HepG2 (cell line): ENCODE measurements at regions not wholly inside any gene's neighbourhood (a gene's known extent, or its start where the extent isn't known, plus 50 kb on each side); places are given as distances from the start of the nearest gene placed in this dataset.
"Not testable (repeated sequence)": the region's sequence is repeated elsewhere in the genome, so short reads cannot be mapped to it uniquely, and the experiment has no call there.

Experiments
- ATAC-seq: fragments of 200-7000 bp; cut with Tn5 transposase; 3 replicates; pipeline ENCODE4 v1.9.1; 2020; ENCODE audit warnings: mild to moderate bottlenecking, moderate library complexity
- BruUV-seq: library from RNA; stranded (reverse); fragments of 400-500 nt; replicated peaks from 2 replicates; lab custom pipeline; 2021; lab: Mats Ljungman, UMichigan
- CTCF ChIA-PET: fragments of 300-600 bp; formaldehyde crosslinking; extraction: SDS; loops from one replicate; lab custom pipeline; 2021; ENCODE audit warnings: low total read pairs, inconsistent platforms, low intra/inter-chr PET ratio; lab: Yijun Ruan, JAX
- POLR2A ChIA-PET: fragments of 350-600 bp; sonication (Branson Sonifier 250); formaldehyde crosslinking; loops from one replicate; lab custom pipeline; 2020; ENCODE audit warnings: antibody characterized with exemption, inconsistent platforms; lab: Yijun Ruan, JAX
- DNase-seq: peaks from one replicate; pipeline ENCODE4 v3.0.0-alpha.2; 2015; ENCODE audit warnings: low spot score
- FAIRE-seq: peaks from 3 replicates; lab custom pipeline; 2011; peaks lifted over from hg19 to GRCh38; lab: Jason Lieb, UNC
- H2AFZ ChIP-seq: one replicate; pipeline ENCODE4 v1.6.1; 2011; ENCODE audit warnings: low read length, inconsistent platforms
- H3K27ac ChIP-seq: fragments of 300-600 bp; 3 replicates; pipeline ENCODE4 v1.8.0; 2011; ENCODE audit warnings: mixed run types, mild to moderate bottlenecking, mixed read lengths, low read length, inconsistent platforms; ENCODE audit not compliant: insufficient read depth; ENCODE audit errors: extremely low read length
- H3K27me3 ChIP-seq, 2 experiments: fragments of 200-600 bp in 1 of 2; 2 replicates in 1 of 2; 3 replicates in 1 of 2; pipeline versions ENCODE4 v1.6.0 to v1.8.0; 2011; ENCODE audit warnings: low read length in 2 of 2, mild to moderate bottlenecking in 2 of 2, moderate library complexity in 2 of 2, inconsistent platforms in 1 of 2; ENCODE audit not compliant: insufficient read depth in 2 of 2, control insufficient read depth in 1 of 2
- H3K36me3 ChIP-seq, 2 experiments: fragments of 200-600 bp in 1 of 2; replicated peaks in 1 of 2; 2 replicates in 1 of 2; 3 replicates in 1 of 2; pipeline versions ENCODE4 v1.5.1 to v1.8.0; 2011; ENCODE audit warnings: low read length in 2 of 2, inconsistent platforms in 1 of 2; ENCODE audit not compliant: insufficient read depth in 2 of 2, control insufficient read depth in 1 of 2
- H3K4me1 ChIP-seq: 2 replicates; pipeline ENCODE4 v1.5.1; 2012; ENCODE audit warnings: low read length, inconsistent platforms; ENCODE audit not compliant: insufficient read depth
- H3K4me2 ChIP-seq: 2 replicates; pipeline ENCODE4 v1.6.0; 2011; ENCODE audit warnings: low read depth, low read length, inconsistent platforms
- H3K4me3 ChIP-seq, 3 experiments: fragments of 200-600 bp in 1 of 3; sonication (generic), shearing (Covaris generic) in 1 of 3; replicated peaks in 1 of 3; 2 replicates each; pipeline ENCODE4 v1.5.1; 2011 to 2016; ENCODE audit warnings: low read length in 3 of 3, inconsistent platforms in 2 of 3, low read depth in 2 of 3, mild to moderate bottlenecking in 2 of 3, control low read depth in 1 of 3, mixed read lengths in 1 of 3; ENCODE audit not compliant: insufficient read depth in 1 of 3
- H3K79me2 ChIP-seq: one replicate; pipeline ENCODE4 v1.6.1; 2011; ENCODE audit warnings: low read length, inconsistent platforms; ENCODE audit not compliant: insufficient read depth
- H3K9ac ChIP-seq: 2 replicates; pipeline ENCODE4 v1.6.0; 2011; ENCODE audit warnings: mild to moderate bottlenecking, low read depth, low read length, inconsistent platforms; ENCODE audit not compliant: insufficient read depth
- H3K9me3 ChIP-seq: 2 replicates; pipeline ENCODE4 v1.5.1; 2012; ENCODE audit warnings: mild to moderate bottlenecking, low read length
- H4K20me1 ChIP-seq: 2 replicates; pipeline ENCODE4 v1.6.0; 2011; ENCODE audit warnings: inconsistent platforms, mild to moderate bottlenecking, low read length, moderate library complexity; ENCODE audit not compliant: insufficient read depth
- ISL2 ChIP-seq: sonication (generic); formaldehyde crosslinking; IDR thresholded peaks from 2 replicates; pipeline ENCODE4 v1.5.0; 2020; ENCODE audit warnings: missing genetic modification reagents
- NAIF1 ChIP-seq: sonication (generic); formaldehyde crosslinking; IDR thresholded peaks from 2 replicates; pipeline ENCODE4 v1.5.0; 2020; ENCODE audit warnings: mild to moderate bottlenecking, missing genetic modification reagents, borderline replicate concordance
- TCF7L2 ChIP-seq: IDR thresholded peaks from 2 replicates; pipeline ENCODE4 v1.6.1; 2011; ENCODE audit warnings: mild to moderate bottlenecking, low read depth, low read length, moderate library complexity
- WGBS: methylation state at CpG from one replicate; pipeline ENCODE4 v1.1.6; 2017; ENCODE audit warnings: low lambda C conversion rate; 5-methylcytosine and 5-hydroxymethylcytosine counted together
- in situ Hi-C: cut with HindIII; loops from 2 replicates; pipeline ENCODE4 v1.10.0; 2017; ENCODE audit warnings: low pct_unique_long_range_greater_than_20kb; ENCODE audit not compliant: extremely low pct_ligation_motif_present
- intact Hi-C: fragments of 100-400 bp; cut with micrococcal nuclease; formaldehyde crosslinking; loops from one replicate; pipeline ENCODE4 v1.10.0; 2022; ENCODE audit not compliant: unreplicated experiment
- TF ChIP-seq, protein P1 (sequence below): IDR thresholded peaks from 2 replicates; pipeline ENCODE4 v1.6.1; 2016; ENCODE audit warnings: missing biosample characterization, missing genetic modification reagents, low read depth
- TF ChIP-seq, protein P2 (sequence below): sonication (generic); formaldehyde crosslinking; IDR thresholded peaks from 2 replicates; pipeline ENCODE4 v1.5.1; 2020; ENCODE audit warnings: mild to moderate bottlenecking, missing genetic modification reagents, moderate library complexity

- TF ChIP-seq, protein P1, sequence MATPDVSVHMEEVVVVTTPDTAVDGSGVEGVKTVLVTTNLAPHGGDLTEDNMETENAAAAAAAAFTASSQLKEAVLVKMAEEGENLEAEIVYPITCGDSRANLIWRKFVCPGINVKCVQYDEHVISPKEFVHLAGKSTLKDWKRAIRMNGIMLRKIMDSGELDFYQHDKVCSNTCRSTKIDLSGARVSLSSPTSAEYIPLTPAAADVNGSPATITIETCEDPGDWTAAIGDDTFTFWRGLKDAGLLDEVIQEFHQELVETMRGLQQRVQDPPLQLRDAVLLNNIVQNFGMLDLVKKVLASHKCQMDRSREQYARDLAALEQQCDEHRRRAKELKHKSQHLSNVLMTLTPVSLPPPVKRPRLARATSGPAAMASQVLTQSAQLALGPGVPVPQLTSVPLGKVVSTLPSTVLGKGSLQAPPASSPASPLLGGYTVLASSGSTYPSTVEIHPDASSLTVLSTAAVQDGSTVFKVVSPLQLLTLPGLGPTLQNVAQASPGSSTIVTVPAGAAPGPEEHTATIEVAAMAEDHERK (CRISPR knock-in tag) = no peak
- no peak for TF ChIP-seq TCF7L2
- TF ChIP-seq NAIF1 (CRISPR knock-in tag) = no peak
- TF ChIP-seq, protein P2, sequence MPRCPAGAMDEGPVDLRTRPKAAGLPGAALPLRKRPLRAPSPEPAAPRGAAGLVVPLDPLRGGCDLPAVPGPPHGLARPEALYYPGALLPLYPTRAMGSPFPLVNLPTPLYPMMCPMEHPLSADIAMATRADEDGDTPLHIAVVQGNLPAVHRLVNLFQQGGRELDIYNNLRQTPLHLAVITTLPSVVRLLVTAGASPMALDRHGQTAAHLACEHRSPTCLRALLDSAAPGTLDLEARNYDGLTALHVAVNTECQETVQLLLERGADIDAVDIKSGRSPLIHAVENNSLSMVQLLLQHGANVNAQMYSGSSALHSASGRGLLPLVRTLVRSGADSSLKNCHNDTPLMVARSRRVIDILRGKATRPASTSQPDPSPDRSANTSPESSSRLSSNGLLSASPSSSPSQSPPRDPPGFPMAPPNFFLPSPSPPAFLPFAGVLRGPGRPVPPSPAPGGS = no peak
- TF ChIP-seq ISL2 (CRISPR knock-in tag) = no peak
Observed at GRCh38 chr2:145887915-145888314, 1368.0 kb upstream of the ZEB2 start (continued).

- H3K4me2 ChIP-seq, BruUV-seq, H3K4me1 ChIP-seq, H2AFZ ChIP-seq, CTCF ChIA-PET, H4K20me1 ChIP-seq, FAIRE-seq, H3K9me3 ChIP-seq, DNase-seq, H3K79me2 ChIP-seq, H3K36me3 ChIP-seq, in situ Hi-C loops, H3K9ac ChIP-seq, H3K4me3 ChIP-seq, POLR2A ChIA-PET, intact Hi-C loops, H3K27me3 ChIP-seq, H3K27ac ChIP-seq, ATAC-seq: not testable (repeated sequence)
- 80% methylated on average over 18 of the region's 23 CpGs for WGBS
Observed at GRCh38 chr2:145880997-145881396, 1361.1 kb upstream of the ZEB2 start.
